ENCODE measurements at regions not wholly inside any gene's neighbourhood (a gene's known extent, or its start where the extent isn't known, plus 50 kb on each side); places are given as distances from the start of the nearest gene placed in this dataset.

GRCh38 chr7:119392-120163, 72.8 kb upstream of the FAM20C start:
- DNase-seq, result peak in 9 of 56 donors; percentile 15 to 41 (median 27)

DNA sequence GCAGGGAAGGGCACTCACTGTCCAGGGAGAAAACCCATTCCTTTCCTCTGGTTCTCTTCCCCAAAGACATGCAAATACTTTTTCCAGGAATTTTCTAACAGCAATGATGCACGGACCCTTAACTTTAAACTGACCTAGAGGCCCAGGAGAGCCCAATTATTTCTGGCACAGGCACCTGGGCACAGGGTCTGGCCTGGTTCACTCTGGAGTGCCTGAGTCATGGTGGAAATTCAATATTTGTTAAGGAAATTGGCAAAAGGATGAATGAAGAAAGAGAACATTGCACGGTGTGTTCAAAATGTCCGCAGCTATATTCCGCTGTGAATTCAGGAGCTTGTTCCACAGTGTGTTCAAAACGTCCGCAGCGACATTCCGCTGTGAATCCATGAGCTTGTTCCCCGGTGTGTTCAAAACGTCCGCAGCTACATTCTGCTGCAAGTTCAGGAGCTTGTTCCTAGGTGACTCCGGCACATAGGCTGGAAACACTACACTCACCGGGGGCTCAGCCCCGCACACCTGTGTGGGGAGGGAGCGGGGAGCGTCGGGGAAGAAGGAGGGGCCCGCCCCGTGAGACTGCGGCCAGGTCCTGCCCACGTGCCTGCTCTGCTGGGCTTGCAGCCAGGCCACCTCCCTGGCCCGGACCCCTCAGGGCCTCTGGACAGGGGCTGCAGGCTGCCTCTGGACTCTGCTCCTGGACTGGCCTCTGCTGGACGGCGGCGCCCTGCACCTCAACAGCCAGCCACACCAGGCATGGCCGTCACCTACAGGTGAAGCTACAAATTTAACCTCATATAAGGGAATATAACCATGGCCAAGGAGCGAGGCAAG, 72.0 kb upstream of the FAM20C start:
- DNase-seq, result no peak

- no peak for DNase-seq
Measured at GRCh38 chr7:121002-121785, 71.2 kb upstream of the FAM20C start.

- no peak for DNase-seq
Measured at GRCh38 chr7:123237-123636, 69.1 kb upstream of the FAM20C start.

DNA sequence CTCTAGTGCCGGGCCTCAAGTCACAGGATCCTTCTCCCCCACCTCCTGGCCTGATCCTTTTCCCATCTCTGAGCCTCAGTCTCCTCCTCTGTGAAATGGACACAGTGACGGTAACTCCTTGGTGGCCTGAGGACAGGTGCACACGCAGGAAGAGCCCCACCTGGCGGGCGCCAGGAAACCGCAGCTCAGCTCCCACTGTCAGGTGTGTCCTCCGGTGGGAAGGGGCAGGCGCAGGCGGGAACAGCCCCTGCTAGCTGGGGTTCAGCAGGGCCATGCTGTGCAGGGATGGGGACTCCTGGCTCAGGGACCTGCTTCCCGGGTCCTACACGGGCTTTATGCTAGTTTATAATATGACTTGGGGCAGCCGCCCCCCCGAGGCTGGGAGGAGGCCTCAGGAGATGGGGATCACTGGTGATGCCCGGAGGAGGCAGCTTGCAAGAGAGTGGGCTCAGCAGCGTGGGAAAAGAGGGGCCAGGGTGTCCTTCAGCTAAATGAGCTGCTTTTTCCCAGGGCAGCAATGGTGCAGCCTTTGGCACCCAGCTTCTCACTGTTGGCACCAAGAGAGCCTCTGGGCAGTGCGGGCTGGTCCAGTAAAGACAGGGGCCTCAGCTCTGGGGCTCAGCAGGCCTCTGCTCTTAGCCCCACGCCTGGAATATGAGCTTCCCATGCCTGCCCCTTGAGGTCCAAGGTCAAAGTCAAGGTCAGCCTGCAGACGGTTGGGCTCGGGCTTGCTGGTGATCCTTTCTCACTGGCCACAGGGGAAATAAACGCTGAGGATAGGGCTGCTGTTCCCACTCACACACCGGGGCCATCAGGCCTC, 68.0 kb upstream of the FAM20C start:
- no peak for DNase-seq

DNA sequence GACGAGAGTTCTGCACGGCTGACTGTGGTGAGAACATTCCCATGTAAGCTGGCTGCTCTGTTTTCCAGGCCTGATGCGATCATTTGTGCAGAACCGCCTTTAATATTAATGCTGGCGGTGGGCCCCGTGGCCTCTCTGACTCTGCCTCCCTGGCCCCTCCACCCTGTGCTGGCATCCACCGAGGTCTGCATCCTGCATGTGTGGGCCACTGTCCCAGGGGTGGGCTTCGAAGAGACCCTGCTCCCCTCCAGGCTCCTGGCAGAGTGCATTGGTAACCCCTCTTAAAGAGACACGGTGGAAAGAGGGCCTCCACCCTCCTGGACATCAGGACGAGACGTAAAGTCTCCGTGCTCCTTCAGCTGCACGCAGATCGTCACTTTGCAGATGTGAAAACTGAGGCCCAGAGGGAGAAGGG, 67.3 kb upstream of the FAM20C start:
- DNase-seq, result no peak

- DNase-seq, result no peak
Measured at GRCh38 chr7:125661-126060, 66.7 kb upstream of the FAM20C start.

GRCh38 chr7:126368-126767, 66.0 kb upstream of the FAM20C start:
- no peak for DNase-seq

DNA sequence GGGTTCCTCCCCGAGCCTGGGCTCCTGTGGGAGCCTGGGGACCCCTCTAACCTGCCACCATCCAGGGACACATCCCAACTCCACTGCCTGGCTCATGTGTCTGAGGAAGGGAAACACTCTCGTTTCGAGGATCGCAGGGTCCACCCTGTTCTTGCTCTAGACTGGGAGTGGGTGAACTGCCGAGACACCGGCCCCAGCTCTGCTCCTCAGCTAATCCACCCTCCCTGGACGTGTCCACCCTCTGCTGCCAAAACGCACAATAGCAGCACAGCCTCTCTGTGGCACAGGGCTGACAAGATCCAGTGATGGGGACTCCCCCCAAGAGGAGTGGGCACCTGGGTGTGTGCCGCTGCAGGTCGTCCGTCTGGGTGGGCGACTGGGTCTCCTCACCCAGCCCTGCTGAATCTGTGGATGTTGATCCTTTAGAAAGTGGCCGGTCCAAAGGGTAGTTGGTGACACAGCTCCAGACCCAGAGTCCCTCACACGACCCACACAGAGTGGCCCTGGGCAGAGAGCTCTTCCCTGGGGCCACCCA, 65.2 kb upstream of the FAM20C start:
- DNase-seq, result no peak

GRCh38 chr7:128171-129080, 63.9 kb upstream of the FAM20C start:
- DNase-seq, result no peak

DNA sequence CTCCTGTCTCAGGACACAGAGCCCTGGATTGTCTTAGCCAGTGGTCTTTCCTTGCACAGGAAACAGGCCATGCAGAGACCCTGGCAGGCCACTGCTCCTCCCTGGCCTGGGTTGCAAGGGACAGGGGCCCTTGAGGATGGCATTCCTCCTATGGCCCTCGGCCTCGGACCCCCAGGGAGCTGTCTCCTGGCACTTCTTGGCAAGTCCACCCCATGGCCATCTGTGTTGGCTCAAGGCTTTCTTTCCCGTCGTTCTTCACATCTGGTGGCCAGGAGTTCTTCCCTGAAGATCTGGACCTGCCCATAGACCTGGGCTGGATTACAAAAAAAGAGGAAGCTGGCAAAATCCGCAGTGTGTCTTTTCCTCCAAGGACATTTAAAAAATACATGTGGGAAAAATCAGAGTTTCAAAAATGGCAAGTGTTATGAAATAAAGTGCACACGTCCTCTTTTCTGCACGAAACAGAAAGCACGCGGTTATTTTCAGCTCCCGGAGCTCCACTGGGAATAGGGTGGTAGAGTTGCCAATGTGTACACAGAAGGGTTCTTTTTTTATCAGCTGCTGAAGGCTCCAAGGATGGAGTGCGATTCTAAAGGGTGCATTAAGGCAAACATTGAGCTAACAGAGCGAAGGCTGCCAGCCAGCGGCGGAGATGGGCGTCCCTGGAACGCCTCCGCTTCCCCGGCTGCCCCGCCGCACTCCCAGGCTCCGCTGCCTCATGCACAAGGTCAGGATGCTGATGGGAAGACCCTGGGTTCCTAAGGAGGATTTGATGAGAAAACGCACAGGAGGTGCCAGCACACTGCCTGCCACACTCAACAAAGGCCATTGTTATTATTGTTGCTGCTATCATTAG, 62.8 kb upstream of the FAM20C start:
- peak in 33 of 56 donors; percentile 19 to 74 (median 44) for DNase-seq

GRCh38 chr7:130222-130572, 62.2 kb upstream of the FAM20C start:
- no peak for DNase-seq

DNA sequence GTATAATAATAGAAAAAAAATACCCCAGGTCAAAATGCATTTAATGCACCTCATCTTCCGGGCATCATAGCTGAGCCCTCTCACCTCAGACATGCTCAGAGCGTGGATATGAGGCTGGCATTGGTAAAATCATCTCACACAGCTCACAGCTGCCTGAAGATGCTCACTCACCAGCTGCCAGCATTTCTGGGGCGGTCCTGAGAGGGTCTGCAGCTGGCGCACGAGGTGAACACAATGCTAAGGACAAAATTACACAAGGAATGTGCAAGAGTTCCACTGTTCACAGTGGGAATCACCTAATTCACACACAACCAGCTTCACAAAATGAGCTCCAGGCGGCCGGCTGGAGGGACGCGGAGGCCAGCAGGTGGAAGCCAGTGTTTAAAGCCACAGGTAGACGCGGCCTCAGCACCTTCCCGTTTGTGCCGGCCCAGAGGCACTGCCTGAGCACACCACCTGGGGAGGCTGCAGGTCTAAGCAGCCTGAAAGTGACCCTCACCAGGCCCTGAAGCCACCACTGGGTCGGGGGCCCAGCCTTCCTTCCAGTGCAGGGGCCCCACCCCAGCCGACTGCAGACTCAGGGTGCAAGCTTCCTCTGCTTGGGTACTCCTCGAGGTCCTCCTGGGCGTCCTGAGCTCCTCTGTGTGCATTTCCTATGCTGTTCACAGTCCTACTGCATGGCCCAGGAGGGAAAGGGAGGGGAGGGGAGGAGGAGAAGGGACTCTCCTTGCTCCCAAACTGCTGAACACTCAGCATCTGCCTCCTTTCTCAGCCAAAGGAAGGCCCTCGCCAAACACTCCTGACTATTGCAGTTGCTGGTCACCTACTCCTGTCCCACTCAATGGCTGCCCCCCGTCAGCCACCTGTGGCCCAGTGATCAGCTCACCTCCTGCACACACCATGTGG, 61.2 kb upstream of the FAM20C start:
- no peak for DNase-seq

DNA sequence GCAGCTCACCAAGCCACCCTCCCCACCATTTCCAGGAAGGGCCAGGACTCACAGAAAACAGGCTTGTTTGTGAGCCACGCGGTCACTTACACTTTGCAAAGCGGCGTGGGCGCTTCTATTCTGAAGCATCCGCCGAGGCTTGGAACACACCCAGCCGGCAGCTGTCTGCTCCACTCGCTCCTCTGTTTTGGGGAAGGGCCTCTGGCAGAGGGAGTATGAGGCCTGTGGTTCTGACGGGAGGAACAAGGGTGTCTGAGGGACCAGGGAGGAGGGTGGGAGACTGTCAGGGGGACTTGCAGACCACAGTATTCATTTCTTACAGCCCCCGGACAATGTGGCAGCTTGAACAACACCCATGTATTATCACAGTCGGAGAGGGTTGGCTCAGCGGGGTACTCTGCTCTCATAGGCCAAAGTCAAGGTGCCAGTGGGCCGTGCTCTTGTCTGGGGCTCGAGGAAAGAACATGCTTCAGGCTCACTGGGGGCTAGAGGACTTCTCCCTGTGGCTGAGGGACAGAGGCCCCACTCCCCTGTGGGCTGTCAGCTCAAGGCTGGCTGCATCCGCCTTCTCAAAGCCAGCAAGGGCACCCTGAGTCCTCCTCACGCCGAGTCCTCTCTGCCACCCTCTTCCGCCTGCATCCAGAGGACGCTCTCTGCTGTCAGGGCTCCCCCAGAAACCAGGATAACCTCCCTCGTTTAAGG, 60.4 kb upstream of the FAM20C start:
- DNase-seq, result peak in 17 of 56 donors; percentile 13 to 57 (median 33)

GRCh38 chr7:132899-133298, 59.5 kb upstream of the FAM20C start:
- no peak for DNase-seq

DNA sequence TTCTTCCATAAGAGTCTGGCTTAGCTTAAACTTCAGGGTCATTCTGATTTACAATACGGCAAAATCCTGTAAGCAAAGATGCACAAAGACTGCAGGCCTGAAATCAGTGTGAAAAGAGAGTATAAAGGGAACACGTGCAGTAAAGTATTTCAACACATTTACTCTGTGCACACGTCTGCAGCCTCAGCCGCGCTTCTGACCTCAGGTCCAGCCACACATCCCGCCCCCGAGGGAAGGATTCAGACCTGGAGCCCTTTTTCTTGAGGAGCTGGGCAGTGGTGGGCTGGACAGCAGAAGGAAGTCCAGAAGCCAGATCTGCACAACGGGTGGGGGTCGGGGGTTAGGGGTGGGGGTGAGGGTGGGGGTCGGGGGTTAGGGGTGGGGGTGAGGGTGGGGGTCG, 58.9 kb upstream of the FAM20C start:
- DNase-seq, result no peak

GRCh38 chr7:134029-134428, 58.3 kb upstream of the FAM20C start:
- no peak for DNase-seq
